ENCODE measurements at regions not wholly inside any gene's neighbourhood (a gene's known extent, or its start where the extent isn't known, plus 50 kb on each side); places are given as distances from the start of the nearest gene placed in this dataset.
A peak's percentile ranks its signal among the peaks of the same experiment; 100 is the strongest.

DNA sequence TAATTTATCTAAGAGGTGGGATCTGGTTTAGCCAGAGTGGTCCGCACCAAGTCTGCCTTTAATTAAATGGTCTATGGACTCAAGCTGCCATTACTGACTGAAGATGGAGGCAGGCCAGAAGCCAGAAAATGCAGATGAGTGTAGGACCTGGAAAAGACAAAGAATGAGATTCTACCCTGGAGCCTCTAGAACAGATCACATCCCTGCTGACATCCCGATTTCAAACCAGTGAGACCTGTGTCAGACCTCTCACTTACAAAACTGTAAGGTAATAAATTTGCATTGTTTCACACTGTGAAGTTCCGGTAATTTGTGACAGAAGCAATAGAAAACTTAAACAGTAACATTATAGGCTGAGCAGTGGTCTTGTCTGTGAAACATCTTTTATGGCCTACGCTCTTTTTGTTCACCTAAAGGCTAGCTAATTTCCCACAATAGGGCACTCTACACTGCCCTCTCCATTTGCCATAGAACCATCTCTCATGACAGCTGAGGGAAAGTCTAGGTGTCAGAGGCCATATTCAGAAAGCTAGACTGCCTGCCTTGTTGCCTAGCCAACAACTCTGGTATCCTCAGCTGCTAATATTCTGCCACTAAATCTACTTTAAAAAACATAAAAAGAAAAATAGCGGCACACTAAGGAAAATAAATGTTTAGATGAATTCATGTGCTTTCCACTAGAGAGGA lies 1396.2 kb upstream of the PIK3C3 start:
- no peak for DNase-seq (ENCODE audit: low spot score)

GRCh38 chr18:40555914-40556313 lies 1399.1 kb upstream of the PIK3C3 start:
- no peak for DNase-seq (ENCODE audit: low spot score)

- DNase-seq (ENCODE audit: low spot score) = no peak
These were observed 1402.0 kb upstream of the PIK3C3 start for GRCh38 chr18:40553029-40553428.

GRCh38 chr18:40546875-40547274 lies 1408.2 kb upstream of the PIK3C3 start:
- DNase-seq (ENCODE audit: low spot score) = no peak

GRCh38 chr18:40534723-40535122 lies 1420.3 kb upstream of the PIK3C3 start:
- no peak for DNase-seq (ENCODE audit: low spot score)

DNA sequence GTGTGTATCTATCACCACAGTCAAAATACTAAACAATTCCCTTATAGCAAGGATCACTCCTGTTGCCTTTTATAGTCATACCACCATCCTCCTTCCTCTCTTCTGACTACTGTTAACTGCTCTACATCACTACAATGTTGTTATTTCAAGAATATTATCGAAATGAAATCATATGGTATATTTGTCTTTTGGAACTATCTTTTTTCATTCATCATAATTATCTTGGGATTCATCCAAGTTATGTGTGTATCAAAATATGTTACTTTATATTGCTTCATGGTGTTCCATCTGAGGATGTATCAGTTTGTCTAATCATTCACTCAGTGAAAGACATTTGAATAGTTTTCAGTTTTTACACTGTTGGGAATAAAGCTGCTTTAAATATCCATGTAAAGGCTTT lies 1423.0 kb upstream of the PIK3C3 start:
- no peak for DNase-seq (ENCODE audit: low spot score)

DNA sequence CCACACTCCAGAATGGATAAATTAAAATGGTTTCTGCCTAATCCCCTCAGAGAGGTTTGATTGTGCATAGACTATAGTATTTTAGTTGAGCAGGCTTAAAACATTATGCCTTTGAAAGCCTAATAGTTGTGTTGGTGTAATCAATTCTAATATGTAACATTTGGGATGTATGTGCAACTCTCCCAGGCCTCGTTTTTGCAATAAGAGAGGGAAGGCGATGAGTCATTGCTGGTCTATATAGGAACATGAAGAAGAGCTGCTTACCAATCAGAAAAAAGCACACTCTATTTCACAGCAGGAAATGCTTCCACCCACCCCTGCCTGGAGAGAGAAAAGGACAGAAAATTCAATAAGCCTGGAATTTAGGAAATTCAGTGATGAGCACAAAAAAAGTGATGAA lies 1424.0 kb upstream of the PIK3C3 start:
- no peak for DNase-seq (ENCODE audit: low spot score)

DNA sequence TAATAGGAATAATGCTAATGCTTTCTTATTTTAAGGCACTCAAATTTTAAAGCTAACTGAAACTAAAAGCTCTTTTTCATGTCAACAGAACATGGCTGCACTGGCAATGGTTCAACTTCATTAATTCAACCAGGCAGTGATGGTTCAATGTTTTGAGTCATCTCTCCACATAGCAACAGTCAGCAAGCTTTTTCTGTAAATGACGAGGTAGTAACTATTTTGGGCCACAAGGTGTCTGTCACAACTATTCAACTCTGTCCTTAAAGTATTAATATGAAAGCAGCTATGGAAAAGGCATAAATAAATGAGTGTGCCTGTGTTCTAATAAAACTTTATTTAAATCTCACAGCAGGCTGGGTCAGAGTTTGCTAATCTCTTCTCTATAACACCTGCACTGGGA lies 1425.6 kb upstream of the PIK3C3 start:
- peak; percentile 12 for DNase-seq (ENCODE audit: low spot score)

DNA sequence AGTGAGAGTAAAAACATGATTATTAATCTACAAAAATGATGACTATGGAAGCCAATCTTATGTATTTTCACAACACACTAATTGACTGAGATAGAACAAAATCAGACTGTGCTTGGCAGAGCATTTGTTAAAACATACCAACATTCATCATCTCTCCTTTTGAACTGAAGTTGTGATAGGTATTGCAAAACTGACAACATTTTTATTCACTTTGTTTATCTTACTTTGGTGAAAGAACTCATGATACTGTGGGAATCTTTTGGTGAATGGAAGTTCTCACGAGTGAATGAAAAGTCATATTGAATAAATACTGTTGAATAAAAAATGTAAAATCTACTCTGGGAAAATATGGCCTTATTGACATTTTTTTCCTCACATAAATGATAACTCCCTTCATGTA lies 1430.2 kb upstream of the PIK3C3 start:
- DNase-seq (ENCODE audit: low spot score) = no peak

DNA sequence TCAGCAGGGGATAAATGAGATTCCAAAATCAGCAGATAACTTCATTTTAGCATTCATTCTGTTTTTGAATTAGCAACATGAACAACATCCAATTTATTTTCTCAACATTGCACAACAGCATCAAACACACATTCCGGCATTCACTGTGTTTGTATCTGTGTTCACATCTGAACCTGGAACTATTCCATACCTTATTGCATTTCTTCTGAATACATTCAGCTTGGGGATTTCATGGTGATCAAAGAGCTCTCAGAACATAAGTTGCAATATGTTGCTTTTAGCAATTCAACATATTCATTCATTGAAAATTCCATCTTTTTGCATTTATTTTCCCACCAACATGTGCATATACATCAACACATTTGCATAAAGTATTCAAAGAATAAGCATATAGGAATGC lies 1431.7 kb upstream of the PIK3C3 start:
- DNase-seq (ENCODE audit: low spot score) = no peak

DNA sequence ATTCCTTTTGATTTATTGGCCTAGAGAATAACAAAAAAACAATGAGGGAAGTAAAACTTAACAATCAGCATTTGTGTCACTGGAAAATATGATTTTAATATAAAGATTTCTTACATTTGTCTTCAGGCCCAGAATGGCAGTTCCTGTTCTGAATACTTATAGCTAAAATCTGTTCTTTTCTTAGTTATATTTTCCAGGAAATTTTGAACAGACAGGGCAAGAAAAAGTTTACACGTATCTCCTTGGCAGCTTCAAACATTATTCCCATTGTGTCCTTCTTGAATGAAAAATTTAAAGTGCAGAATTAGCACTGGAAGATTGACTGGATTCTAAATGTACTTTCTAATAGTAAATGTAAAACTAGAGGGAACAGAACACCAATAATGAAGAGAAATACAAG lies 1454.0 kb upstream of the PIK3C3 start:
- DNase-seq (ENCODE audit: low spot score) = no peak

- DNase-seq (ENCODE audit: low spot score) = no peak
These were observed 1460.4 kb upstream of the PIK3C3 start for GRCh38 chr18:40494603-40495002.

DNA sequence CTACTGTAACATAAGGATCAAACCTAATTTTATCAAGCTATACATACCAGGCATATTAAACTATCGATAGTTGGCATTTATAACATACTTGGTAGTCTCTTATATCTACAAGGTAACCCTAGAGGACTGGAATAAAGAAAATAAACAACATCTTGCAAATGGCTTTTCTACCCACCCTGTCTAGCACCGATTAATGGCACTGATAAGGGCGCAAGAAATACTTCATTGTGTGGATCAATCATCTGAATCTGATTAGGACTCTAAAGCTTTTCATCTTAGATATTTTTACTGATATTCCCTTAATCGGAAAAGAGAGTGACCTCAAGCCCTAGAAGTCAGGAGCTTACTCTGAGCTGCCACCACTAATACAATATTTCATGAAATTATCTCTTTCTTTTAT lies 1461.7 kb upstream of the PIK3C3 start:
- no peak for DNase-seq (ENCODE audit: low spot score)

GRCh38 chr18:40489301-40489700 lies 1465.7 kb upstream of the PIK3C3 start:
- DNase-seq (ENCODE audit: low spot score) = no peak

GRCh38 chr18:40485318-40485717 lies 1469.7 kb upstream of the PIK3C3 start:
- no peak for DNase-seq (ENCODE audit: low spot score)

DNA sequence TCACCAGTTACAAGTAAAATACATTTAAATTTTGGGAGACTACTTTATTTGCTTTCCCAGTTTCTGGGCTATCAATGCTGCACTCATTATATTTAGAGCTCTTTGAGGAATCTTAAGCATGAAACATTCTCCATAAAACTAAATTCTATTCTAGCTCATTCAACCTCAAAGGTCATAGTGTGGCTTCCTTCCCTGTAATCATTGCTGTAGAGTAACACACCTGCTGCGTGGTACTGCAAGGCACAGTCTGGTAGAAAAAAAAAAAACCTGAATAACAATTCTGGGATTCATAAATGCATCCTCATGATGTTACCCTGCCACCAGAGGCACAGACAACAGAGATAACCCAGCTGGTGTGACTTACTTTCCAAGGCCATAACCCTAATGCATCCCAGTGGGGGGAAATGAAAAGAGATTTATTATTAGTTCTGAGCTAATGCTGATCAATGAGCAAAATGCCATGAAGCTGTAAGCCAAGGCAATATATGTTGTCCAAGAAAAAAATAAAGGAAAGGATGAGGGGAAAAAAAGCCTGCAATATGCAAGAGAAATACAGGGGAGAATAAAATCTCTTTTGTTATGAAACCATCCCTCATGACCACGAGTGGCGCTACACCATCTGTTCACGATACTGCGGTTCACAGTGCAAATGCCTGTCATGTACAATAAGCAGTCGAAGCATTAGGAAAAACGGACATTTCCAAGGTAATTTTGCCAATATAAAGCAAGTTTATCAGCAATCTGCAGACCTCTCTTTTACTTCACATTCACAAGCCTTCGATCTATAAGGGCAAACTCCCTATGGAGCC lies 1481.6 kb upstream of the PIK3C3 start:
- no peak for DNase-seq (ENCODE audit: low spot score)

- no peak for DNase-seq (ENCODE audit: low spot score)
These were observed 1484.3 kb upstream of the PIK3C3 start for GRCh38 chr18:40470723-40471122.

- DNase-seq (ENCODE audit: low spot score) = no peak
These were observed 1485.2 kb upstream of the PIK3C3 start for GRCh38 chr18:40469851-40470250.

GRCh38 chr18:40469316-40469715 lies 1485.7 kb upstream of the PIK3C3 start:
- no peak for DNase-seq (ENCODE audit: low spot score)

GRCh38 chr18:40464032-40464431 lies 1491.0 kb upstream of the PIK3C3 start:
- DNase-seq (ENCODE audit: low spot score) = no peak

- no peak for DNase-seq (ENCODE audit: low spot score)
These were observed 1501.1 kb upstream of the PIK3C3 start for GRCh38 chr18:40453903-40454302.

GRCh38 chr18:40452599-40452998 lies 1502.4 kb upstream of the PIK3C3 start:
- DNase-seq (ENCODE audit: low spot score) = no peak

DNA sequence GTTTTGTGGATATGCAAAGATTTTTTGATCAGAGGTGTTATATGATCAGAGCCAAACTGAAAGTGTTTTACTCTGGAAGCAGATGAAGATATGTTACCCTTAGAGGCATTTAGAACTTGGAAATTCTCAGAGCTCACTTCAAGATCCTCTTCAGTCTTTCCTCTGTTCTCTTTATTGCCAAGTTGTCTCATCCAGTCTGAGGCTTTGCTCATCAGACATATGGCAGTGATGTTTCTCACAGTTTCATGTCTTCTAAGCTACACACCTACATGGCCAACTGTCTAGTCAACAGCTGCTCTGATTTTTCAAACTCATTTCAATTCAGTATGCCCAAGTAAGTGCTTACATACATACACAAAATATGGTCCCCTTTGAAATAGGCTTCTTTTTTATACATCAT lies 1504.3 kb upstream of the PIK3C3 start:
- DNase-seq (ENCODE audit: low spot score) = no peak

GRCh38 chr18:40447820-40448219 lies 1507.2 kb upstream of the PIK3C3 start:
- no peak for DNase-seq (ENCODE audit: low spot score)

Data from H4 (cell line).